T-helper 2 cell (primary cell): ENCODE measurements at regions not wholly inside any gene's neighbourhood (a gene's known extent, or its start where the extent isn't known, plus 50 kb on each side); places are given as distances from the start of the nearest gene placed in this dataset.

Source experiments
- DNase-seq, 5 experiments: peaks; one replicate each; pipeline versions ENCODE4 v3.0.0 to v3.0.0-alpha.2; 2012 to 2022

- no peak for DNase-seq
Observed at GRCh38 chr14:79960288-79960687, 251.0 kb downstream of the DIO2 start.

- no peak for DNase-seq
Observed at GRCh38 chr14:79951572-79951971, 259.7 kb downstream of the DIO2 start.

- no peak for DNase-seq
Observed at GRCh38 chr14:79949906-79950305, 261.4 kb downstream of the DIO2 start.

GRCh38 chr14:79947440-79948054, 263.8 kb downstream of the DIO2 start:
- DNase-seq, result no peak

- DNase-seq, result no peak
Observed at GRCh38 chr14:79939235-79939634, 272.1 kb downstream of the DIO2 start.

GRCh38 chr14:79938185-79938584, 273.1 kb downstream of the DIO2 start:
- DNase-seq, result no peak

- no peak for DNase-seq
Observed at GRCh38 chr14:79937433-79937832, 273.9 kb downstream of the DIO2 start.

- DNase-seq, result no peak
Observed at GRCh38 chr14:79924551-79924950, 286.8 kb downstream of the DIO2 start.

- DNase-seq, result no peak
Observed at GRCh38 chr14:79920180-79920692, 291.1 kb downstream of the DIO2 start.
